ENCODE measurements at regions not wholly inside any gene's neighbourhood (a gene's known extent, or its start where the extent isn't known, plus 50 kb on each side); places are given as distances from the start of the nearest gene placed in this dataset.
A peak's percentile ranks its signal among the peaks of the same experiment; 100 is the strongest.

DNA sequence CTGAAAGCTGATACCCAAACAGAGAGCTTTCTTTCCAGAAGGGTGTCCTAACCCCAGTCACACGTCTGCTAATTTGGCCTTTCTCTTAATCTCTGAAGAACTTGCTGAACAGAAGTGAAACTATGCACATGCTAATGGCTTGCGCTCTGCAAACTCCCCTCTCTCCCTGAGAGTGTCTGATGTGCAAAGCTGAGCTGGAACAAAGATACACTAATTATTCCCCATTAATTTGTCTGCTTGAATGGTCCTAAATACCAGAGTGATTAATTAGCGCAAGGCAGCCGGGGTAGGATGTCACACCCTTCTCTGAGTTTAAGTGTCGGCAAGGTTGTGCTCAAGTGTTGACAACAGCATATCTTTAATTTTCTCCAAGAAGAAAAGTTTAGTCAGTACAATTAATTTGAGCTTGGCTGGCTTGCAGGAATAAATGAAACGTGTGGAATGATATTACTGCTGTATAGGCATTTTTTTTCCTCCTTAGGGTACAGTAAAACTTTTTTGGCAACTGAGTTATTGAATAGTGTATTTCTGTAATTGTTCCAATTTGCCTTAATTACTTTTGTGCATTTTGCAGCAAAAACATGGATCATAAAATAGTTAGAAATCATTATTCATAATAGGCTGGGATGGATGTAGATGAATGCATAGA lies 715.9 kb upstream of the POU3F2 start:
- TF ChIP-seq ISL1 (CRISPR knock-in tag; IDR thresholded peaks at IDR 0.05) (no peak), SNAI2 (CRISPR knock-in tag; IDR thresholded peaks at IDR 0.05) (no peak), TCF4 (CRISPR knock-in tag; IDR thresholded peaks at IDR 0.05; ENCODE audit: borderline replicate concordance) (no peak), ZFP3 (CRISPR knock-in tag; IDR thresholded peaks at IDR 0.05) (no peak), ARNTL (CRISPR knock-in tag; IDR thresholded peaks at IDR 0.05; ENCODE audit: borderline replicate concordance, low read depth) (no peak), ZNF70 (CRISPR knock-in tag; IDR thresholded peaks at IDR 0.05) (no peak), ZC3H10 (CRISPR knock-in tag; IDR thresholded peaks at IDR 0.05) (no peak), PPARA (CRISPR knock-in tag; IDR thresholded peaks at IDR 0.05; ENCODE audit: borderline replicate concordance) (no peak), ZFP30 (CRISPR knock-in tag; IDR thresholded peaks at IDR 0.05) (no peak), ZNF565 (CRISPR knock-in tag; conservative IDR thresholded peaks at IDR 0.05; ENCODE audit: low read depth) (no peak), ESRRG (CRISPR knock-in tag; IDR thresholded peaks at IDR 0.05) (no peak), OSR1 (CRISPR knock-in tag; IDR thresholded peaks at IDR 0.05) (no peak), RARB (CRISPR knock-in tag; IDR thresholded peaks at IDR 0.05) (no peak), ZNF8 (CRISPR knock-in tag; IDR thresholded peaks at IDR 0.05) (no peak)
- TF ChIP-seq, protein P1, sequence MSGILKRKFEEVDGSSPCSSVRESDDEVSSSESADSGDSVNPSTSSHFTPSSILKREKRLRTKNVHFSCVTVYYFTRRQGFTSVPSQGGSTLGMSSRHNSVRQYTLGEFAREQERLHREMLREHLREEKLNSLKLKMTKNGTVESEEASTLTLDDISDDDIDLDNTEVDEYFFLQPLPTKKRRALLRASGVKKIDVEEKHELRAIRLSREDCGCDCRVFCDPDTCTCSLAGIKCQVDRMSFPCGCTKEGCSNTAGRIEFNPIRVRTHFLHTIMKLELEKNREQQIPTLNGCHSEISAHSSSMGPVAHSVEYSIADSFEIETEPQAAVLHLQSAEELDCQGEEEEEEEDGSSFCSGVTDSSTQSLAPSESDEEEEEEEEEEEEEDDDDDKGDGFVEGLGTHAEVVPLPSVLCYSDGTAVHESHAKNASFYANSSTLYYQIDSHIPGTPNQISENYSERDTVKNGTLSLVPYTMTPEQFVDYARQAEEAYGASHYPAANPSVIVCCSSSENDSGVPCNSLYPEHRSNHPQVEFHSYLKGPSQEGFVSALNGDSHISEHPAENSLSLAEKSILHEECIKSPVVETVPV (CRISPR knock-in tag; IDR thresholded peaks at IDR 0.05): no peak
- TF ChIP-seq, protein P2, sequence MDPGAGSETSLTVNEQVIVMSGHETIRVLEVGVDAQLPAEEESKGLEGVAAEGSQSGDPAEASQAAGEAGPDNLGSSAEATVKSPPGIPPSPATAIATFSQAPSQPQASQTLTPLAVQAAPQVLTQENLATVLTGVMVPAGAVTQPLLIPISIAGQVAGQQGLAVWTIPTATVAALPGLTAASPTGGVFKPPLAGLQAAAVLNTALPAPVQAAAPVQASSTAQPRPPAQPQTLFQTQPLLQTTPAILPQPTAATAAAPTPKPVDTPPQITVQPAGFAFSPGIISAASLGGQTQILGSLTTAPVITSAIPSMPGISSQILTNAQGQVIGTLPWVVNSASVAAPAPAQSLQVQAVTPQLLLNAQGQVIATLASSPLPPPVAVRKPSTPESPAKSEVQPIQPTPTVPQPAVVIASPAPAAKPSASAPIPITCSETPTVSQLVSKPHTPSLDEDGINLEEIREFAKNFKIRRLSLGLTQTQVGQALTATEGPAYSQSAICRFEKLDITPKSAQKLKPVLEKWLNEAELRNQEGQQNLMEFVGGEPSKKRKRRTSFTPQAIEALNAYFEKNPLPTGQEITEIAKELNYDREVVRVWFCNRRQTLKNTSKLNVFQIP (CRISPR knock-in tag; IDR thresholded peaks at IDR 0.05; ENCODE audit: borderline replicate concordance, low read depth): no peak
- ATAC-seq: no peak

DNA sequence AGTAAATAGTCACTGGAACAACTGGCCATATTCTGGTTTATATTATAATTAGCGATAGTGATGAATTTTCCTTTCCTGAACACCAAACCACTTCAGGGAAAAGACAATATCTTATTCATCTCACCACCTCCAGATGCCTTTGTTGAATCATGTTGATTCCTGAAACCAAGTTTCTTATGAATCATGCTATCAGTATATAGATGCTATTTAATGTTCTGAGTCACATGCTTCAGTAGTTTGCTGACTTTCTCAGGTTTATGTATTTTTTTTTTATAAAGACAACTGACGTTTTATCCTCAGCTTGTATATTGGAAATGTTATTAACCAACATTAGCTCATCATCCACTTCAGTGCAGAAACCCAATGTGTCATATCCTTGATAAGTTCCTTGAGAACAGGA lies 710.2 kb upstream of the POU3F2 start:
- TF ChIP-seq, protein P1 (CRISPR knock-in tag; IDR thresholded peaks at IDR 0.05): no peak
- TF ChIP-seq ISL1 (CRISPR knock-in tag; IDR thresholded peaks at IDR 0.05): peak; percentile 36; the same call in 1 of the 2 replicates
- 0 out of 2 replicates have a peak, but pooled peaks have one; percentile 16 for TF ChIP-seq TCF4 (CRISPR knock-in tag; IDR thresholded peaks at IDR 0.05; ENCODE audit: borderline replicate concordance)

DNA sequence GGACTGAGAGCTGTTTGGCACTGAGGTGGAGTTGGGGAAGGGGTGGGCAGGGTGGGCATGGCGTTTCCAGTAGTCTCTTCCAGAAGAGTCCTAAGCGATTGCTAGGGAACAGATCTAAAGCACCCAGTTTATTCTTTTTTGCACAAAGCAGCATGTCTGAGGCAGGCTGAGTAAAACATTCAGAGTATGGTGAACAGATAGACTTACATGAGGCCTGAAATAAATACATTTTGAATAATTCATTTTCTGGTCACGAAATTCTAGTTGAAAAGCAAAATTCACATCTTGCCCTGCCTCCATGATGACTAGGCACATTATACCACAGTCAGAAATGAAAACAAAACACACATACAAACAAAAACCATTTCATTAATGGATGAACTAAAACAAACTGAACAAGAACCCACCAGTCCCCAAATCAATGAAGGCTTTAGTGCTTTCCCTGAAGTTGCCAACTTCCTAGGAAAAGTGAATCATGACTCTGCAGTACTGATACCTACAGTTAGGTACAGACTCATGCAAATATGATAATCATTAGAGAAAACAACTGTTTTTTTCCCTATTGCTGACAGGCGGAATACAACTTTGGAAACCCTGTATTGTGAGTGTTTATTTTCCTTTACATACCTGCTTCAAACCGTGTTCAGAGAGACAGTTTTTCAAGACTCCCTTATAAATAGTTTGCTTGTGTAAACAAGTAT lies 702.9 kb upstream of the POU3F2 start:
- no peak for TF ChIP-seq TOX (CRISPR knock-in tag; IDR thresholded peaks at IDR 0.05; ENCODE audit: borderline replicate concordance)
- TF ChIP-seq, protein P3, sequence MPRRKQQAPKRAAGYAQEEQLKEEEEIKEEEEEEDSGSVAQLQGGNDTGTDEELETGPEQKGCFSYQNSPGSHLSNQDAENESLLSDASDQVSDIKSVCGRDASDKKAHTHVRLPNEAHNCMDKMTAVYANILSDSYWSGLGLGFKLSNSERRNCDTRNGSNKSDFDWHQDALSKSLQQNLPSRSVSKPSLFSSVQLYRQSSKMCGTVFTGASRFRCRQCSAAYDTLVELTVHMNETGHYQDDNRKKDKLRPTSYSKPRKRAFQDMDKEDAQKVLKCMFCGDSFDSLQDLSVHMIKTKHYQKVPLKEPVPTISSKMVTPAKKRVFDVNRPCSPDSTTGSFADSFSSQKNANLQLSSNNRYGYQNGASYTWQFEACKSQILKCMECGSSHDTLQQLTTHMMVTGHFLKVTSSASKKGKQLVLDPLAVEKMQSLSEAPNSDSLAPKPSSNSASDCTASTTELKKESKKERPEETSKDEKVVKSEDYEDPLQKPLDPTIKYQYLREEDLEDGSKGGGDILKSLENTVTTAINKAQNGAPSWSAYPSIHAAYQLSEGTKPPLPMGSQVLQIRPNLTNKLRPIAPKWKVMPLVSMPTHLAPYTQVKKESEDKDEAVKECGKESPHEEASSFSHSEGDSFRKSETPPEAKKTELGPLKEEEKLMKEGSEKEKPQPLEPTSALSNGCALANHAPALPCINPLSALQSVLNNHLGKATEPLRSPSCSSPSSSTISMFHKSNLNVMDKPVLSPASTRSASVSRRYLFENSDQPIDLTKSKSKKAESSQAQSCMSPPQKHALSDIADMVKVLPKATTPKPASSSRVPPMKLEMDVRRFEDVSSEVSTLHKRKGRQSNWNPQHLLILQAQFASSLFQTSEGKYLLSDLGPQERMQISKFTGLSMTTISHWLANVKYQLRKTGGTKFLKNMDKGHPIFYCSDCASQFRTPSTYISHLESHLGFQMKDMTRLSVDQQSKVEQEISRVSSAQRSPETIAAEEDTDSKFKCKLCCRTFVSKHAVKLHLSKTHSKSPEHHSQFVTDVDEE (CRISPR knock-in tag; IDR thresholded peaks at IDR 0.05): no peak
- no peak for TF ChIP-seq SNAI2 (CRISPR knock-in tag; IDR thresholded peaks at IDR 0.05)
- no peak for TF ChIP-seq ZNF565 (CRISPR knock-in tag; conservative IDR thresholded peaks at IDR 0.05; ENCODE audit: low read depth)
- no peak for TF ChIP-seq ZFP3 (CRISPR knock-in tag; IDR thresholded peaks at IDR 0.05)
- TF ChIP-seq, protein P4, sequence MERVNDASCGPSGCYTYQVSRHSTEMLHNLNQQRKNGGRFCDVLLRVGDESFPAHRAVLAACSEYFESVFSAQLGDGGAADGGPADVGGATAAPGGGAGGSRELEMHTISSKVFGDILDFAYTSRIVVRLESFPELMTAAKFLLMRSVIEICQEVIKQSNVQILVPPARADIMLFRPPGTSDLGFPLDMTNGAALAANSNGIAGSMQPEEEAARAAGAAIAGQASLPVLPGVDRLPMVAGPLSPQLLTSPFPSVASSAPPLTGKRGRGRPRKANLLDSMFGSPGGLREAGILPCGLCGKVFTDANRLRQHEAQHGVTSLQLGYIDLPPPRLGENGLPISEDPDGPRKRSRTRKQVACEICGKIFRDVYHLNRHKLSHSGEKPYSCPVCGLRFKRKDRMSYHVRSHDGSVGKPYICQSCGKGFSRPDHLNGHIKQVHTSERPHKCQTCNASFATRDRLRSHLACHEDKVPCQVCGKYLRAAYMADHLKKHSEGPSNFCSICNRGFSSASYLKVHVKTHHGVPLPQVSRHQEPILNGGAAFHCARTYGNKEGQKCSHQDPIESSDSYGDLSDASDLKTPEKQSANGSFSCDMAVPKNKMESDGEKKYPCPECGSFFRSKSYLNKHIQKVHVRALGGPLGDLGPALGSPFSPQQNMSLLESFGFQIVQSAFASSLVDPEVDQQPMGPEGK (CRISPR knock-in tag; IDR thresholded peaks at IDR 0.05; ENCODE audit: borderline replicate concordance): no peak
- no peak for TF ChIP-seq ARNTL (CRISPR knock-in tag; IDR thresholded peaks at IDR 0.05; ENCODE audit: borderline replicate concordance, low read depth)
- no peak for TF ChIP-seq PPARA (CRISPR knock-in tag; IDR thresholded peaks at IDR 0.05; ENCODE audit: borderline replicate concordance)
- no peak for TF ChIP-seq BACH2 (CRISPR knock-in tag; IDR thresholded peaks at IDR 0.05; ENCODE audit: borderline replicate concordance)
- no peak for TF ChIP-seq OSR1 (CRISPR knock-in tag; IDR thresholded peaks at IDR 0.05)
- no peak for ATAC-seq

More for the DNA sequence above, 710.2 kb upstream of the POU3F2 start:
- peak; percentile 51; the same call in 2 of the 3 replicates for ATAC-seq

Data from SK-N-SH treated with all-trans-retinoic acid at 6 μM for 48 hours (cell line).